Endothelial cell of umbilical vein (primary cell): ENCODE measurements at regions not wholly inside any gene's neighbourhood (a gene's known extent, or its start where the extent isn't known, plus 50 kb on each side); places are given as distances from the start of the nearest gene placed in this dataset.

Experiments
- BruUV-seq: library from RNA; stranded (reverse); fragments of 400-500 nt; replicated peaks from 2 replicates; lab custom pipeline; 2021; lab: Mats Ljungman, UMichigan
- CTCF ChIA-PET: fragments of 300-600, 350-600 bp; sonication (Branson Sonifier 250); formaldehyde crosslinking; loops from one replicate; lab custom pipeline; 2021; ENCODE audit warnings: antibody characterized with exemption, inconsistent platforms; lab: Charles Lee
- POLR2A ChIA-PET: fragments of 300-600, 350-600 bp; sonication (Branson Sonifier 250); formaldehyde crosslinking; loops from one replicate; lab custom pipeline; 2021; ENCODE audit warnings: antibody characterized with exemption, inconsistent platforms; lab: Charles Lee
- DNase-seq: peaks from one replicate; pipeline ENCODE4 v3.0.0-alpha.2; 2011; ENCODE audit warnings: low read depth, low spot score
- FAIRE-seq: peaks from 2 replicates; lab custom pipeline; 2011; peaks lifted over from hg19 to GRCh38; lab: Jason Lieb, UNC
- H2AFZ ChIP-seq: 2 replicates; pipeline ENCODE4 v1.6.0; 2012; ENCODE audit warnings: low read depth, low read length, control low read depth, inconsistent platforms
- H3K27ac ChIP-seq: 2 replicates; pipeline ENCODE4 v1.5.1; 2011; ENCODE audit warnings: low read depth, mild to moderate bottlenecking, control low read depth, low read length, moderate library complexity; ENCODE audit not compliant: insufficient read depth
- H3K27me3 ChIP-seq, 2 experiments: 2 replicates each; pipeline versions ENCODE4 v1.6.0 to v1.6.1; 2011; ENCODE audit warnings: low read length in 2 of 2, mixed read lengths in 1 of 2; ENCODE audit not compliant: control insufficient read depth in 2 of 2, insufficient read depth in 2 of 2
- H3K36me3 ChIP-seq, 2 experiments: 2 replicates in 1 of 2; 3 replicates in 1 of 2; pipeline ENCODE4 v1.5.1; 2011; ENCODE audit warnings: low read length in 2 of 2, mild to moderate bottlenecking in 1 of 2, moderate library complexity in 1 of 2; ENCODE audit not compliant: control insufficient read depth in 2 of 2, insufficient read depth in 2 of 2; ENCODE audit errors: extremely low read depth in 1 of 2
- H3K4me1 ChIP-seq: 3 replicates; pipeline ENCODE4 v1.5.1; 2011; ENCODE audit warnings: mild to moderate bottlenecking, low read length; ENCODE audit not compliant: control insufficient read depth, insufficient read depth; ENCODE audit errors: extremely low read depth
- H3K4me2 ChIP-seq: 2 replicates; pipeline ENCODE4 v1.6.1; 2011; ENCODE audit warnings: low read length, control low read depth, mixed read lengths; ENCODE audit not compliant: insufficient read depth
- H3K4me3 ChIP-seq, 3 experiments: fragments of 200-600 bp in 1 of 3; sonication (generic), shearing (Covaris generic) in 1 of 3; replicated peaks in 1 of 3; 2 replicates each; pipeline ENCODE4 v1.5.1; 2011 to 2016; ENCODE audit warnings: control low read depth in 3 of 3, low read length in 3 of 3, mild to moderate bottlenecking in 2 of 3, inconsistent platforms in 1 of 3, low read depth in 1 of 3, moderate library complexity in 1 of 3; ENCODE audit not compliant: insufficient read depth in 1 of 3
- H3K79me2 ChIP-seq: 2 replicates; pipeline ENCODE4 v1.6.0; 2012; ENCODE audit warnings: low read length, inconsistent platforms; ENCODE audit not compliant: control insufficient read depth, insufficient read depth
- H3K9ac ChIP-seq: replicated peaks from 2 replicates; pipeline ENCODE3; 2011; ENCODE audit warnings: low read length, control low read depth; ENCODE audit not compliant: insufficient read depth; ENCODE audit errors: extremely low read depth
- H3K9me1 ChIP-seq: replicated peaks from 3 replicates; pipeline ENCODE4 v1.6.0; 2011; ENCODE audit warnings: mild to moderate bottlenecking, low read length; ENCODE audit not compliant: control insufficient read depth, insufficient read depth; ENCODE audit errors: extremely low read depth
- H3K9me3 ChIP-seq: replicated peaks from 2 replicates; pipeline ENCODE4 v1.5.1; 2012; ENCODE audit warnings: low read length, inconsistent platforms; ENCODE audit not compliant: control insufficient read depth, insufficient read depth
- H4K20me1 ChIP-seq: replicated peaks from 2 replicates; pipeline ENCODE3; 2011; ENCODE audit warnings: mild to moderate bottlenecking, low read length; ENCODE audit not compliant: control insufficient read depth, insufficient read depth; ENCODE audit errors: extremely low read depth
- EZH2 ChIP-seq: IDR thresholded peaks from 2 replicates; pipeline ENCODE4 v1.6.1; 2012; ENCODE audit warnings: borderline replicate concordance, low read depth, mild to moderate bottlenecking, moderate library complexity, low read length, inconsistent platforms; ENCODE audit not compliant: severe bottlenecking
- FOS ChIP-seq: IDR thresholded peaks from 2 replicates; pipeline ENCODE4 v1.6.1; 2011; ENCODE audit warnings: mild to moderate bottlenecking, low read length, moderate library complexity, borderline replicate concordance; ENCODE audit not compliant: insufficient read depth
- GATA2 ChIP-seq: IDR thresholded peaks from 2 replicates; pipeline ENCODE4 v1.7.0; 2011; ENCODE audit warnings: low read depth, mild to moderate bottlenecking, moderate library complexity, mixed read lengths, low read length; ENCODE audit not compliant: insufficient read length, insufficient read depth
- JUN ChIP-seq: IDR thresholded peaks from 2 replicates; pipeline ENCODE4 v1.6.1; 2011; ENCODE audit warnings: borderline replicate concordance, low read depth; ENCODE audit not compliant: insufficient read length, insufficient read depth
- MYC ChIP-seq: IDR thresholded peaks from one replicate; pipeline ENCODE4 v1.6.1; 2011; ENCODE audit warnings: mild to moderate bottlenecking, low read depth, low read length
- POLR2A ChIP-seq: IDR thresholded peaks from 2 replicates; pipeline ENCODE4 v1.6.1; 2012; ENCODE audit warnings: low read depth, mild to moderate bottlenecking, control low read depth, low read length
- POLR2AphosphoS5 ChIP-seq: IDR thresholded peaks from 2 replicates; pipeline ENCODE4 v1.6.1; 2012; ENCODE audit warnings: low read depth, mild to moderate bottlenecking, control low read depth, low read length, moderate library complexity; ENCODE audit not compliant: insufficient read depth
- dilution Hi-C: fragments of 300-500 bp; cut with MboI; formaldehyde crosslinking; loops from one replicate; pipeline ENCODE4 v1.15.0; 2019; ENCODE audit warnings: low sequenced_read_pairs; ENCODE audit not compliant: extremely low pct_ligation_motif_present
- intact Hi-C: fragments of 100-400 bp; cut with micrococcal nuclease; formaldehyde crosslinking; loops from one replicate; pipeline ENCODE4 v1.10.0; 2022
- TF ChIP-seq, protein P1 (sequence below): IDR thresholded peaks from 2 replicates; pipeline ENCODE4 v1.6.1; 2011; ENCODE audit not compliant: insufficient read depth, insufficient read length
- TF ChIP-seq, protein P2 (sequence below), 2 donors: IDR thresholded peaks; 1 replicate in 1 of 2; 2 replicates in 1 of 2; pipeline ENCODE4 v1.5.1; 2011; ENCODE audit warnings: low read length in 2 of 2, mild to moderate bottlenecking in 2 of 2, moderate library complexity in 2 of 2, control low read depth in 1 of 2, inconsistent platforms in 1 of 2, low read depth in 1 of 2; ENCODE audit not compliant: insufficient read depth in 1 of 2; ENCODE audit errors: extremely low read depth in 1 of 2

DNA sequence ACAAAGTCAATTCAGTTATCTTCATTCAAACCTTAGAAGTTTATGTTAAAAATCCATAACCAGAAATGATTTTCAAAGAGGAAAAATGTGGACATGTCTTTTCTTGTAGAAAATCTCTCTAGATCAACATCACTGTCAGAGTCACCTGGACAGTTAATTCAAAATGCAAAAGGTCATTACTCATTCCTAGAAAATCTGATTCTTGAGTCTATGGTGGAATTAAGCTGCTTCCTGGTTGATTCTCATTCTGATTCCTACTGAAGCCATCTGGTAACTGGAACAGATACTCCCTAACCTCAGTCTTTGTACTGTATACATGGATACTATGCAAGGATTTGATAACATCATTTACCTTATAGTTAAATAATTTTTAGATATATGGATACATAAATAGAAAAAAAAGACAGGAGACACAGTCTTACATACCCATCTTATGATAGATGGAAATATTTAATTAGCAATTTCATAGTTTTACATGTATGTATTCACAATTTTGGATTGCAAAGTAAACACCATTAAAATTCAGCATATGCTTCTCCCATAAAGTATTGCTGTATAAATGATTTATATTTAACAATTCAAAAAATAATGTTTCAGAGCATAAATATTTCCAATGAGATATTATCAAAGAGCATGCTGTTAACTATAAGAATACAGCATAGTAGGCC, 693.2 kb upstream of the CCDC54 start:
- dilution Hi-C loops, result no loop called here
- FAIRE-seq, result no peak
- POLR2A ChIA-PET, result no interaction called here
- Histone ChIP-seq H3K9ac (no peak overlapping the region), H4K20me1 (no peaks in the 10 kb centered on the region), H3K4me1 (no peaks in the 10 kb centered on the region), H3K79me2 (no peaks in the 10 kb centered on the region), H3K36me3 (no peaks in the 10 kb centered on the region), H3K27ac (no peak overlapping the region), H3K27me3 (no peaks in the 10 kb centered on the region), H3K4me2 (no peak overlapping the region), H3K4me3 (no peak overlapping the region), H2AFZ (no peak overlapping the region), H3K9me3 (no peaks in the 10 kb centered on the region), H3K9me1 (no peaks in the 10 kb centered on the region)
- CTCF ChIA-PET, result no interaction called here
- intact Hi-C loops, result no loop called here
- BruUV-seq, result no TSS peak
- TF ChIP-seq FOS, result no peak
- DNase-seq, result no peak

DNA sequence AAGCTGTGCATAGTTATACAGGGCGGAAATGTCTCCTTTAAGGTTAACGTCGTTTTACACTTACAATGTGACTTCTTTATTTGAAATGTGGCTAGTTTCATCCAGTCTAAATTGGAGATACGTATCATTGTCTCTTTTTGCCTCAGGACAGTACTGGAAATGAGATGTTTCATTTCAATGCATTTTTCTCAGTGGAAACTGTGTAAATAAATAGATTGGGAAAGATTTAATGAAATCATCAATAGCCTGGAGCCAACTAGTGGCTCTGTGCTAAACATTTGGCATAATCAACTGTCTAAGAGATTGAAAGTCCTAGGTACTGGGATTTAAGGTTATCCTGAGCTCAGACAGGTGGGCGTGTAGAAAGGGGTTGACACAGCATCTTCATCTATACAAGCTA, 691.5 kb upstream of the CCDC54 start:
- dilution Hi-C loops, result no loop called here
- CTCF ChIA-PET, result no interaction called here
- no peak overlapping the region for H2AFZ ChIP-seq

More for the DNA sequence above, 691.5 kb upstream of the CCDC54 start:
- no peaks in the 10 kb centered on the region for H3K4me1 ChIP-seq
- BruUV-seq, result no TSS peak
- no peak for FAIRE-seq
- intact Hi-C loops, result no loop called here
- no peaks in the 10 kb centered on the region for H3K9me3 ChIP-seq
- no peaks in the 10 kb centered on the region for H4K20me1 ChIP-seq
- POLR2A ChIA-PET, result interaction anchor here (0.6 kb wide), 1 partner anchor 10 kb away, joined by 3 read pairs; no protein-coding TSS in a partner anchor
- H3K27ac ChIP-seq, result no peak overlapping the region
- H3K36me3 ChIP-seq, result no peaks in the 10 kb centered on the region
- H3K79me2 ChIP-seq, result no peaks in the 10 kb centered on the region
- H3K9me1 ChIP-seq, result no peaks in the 10 kb centered on the region
- no peak overlapping the region for H3K4me3 ChIP-seq
- DNase-seq, result no peak
- TF ChIP-seq FOS (no peak), POLR2AphosphoS5 (no peak), EZH2 (no peak), GATA2 (no peak), JUN (no peak), MYC (no peak), POLR2A (no peak)
- TF ChIP-seq, protein P1, sequence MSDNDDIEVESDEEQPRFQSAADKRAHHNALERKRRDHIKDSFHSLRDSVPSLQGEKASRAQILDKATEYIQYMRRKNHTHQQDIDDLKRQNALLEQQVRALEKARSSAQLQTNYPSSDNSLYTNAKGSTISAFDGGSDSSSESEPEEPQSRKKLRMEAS, result no peak
- TF ChIP-seq, protein P2, sequence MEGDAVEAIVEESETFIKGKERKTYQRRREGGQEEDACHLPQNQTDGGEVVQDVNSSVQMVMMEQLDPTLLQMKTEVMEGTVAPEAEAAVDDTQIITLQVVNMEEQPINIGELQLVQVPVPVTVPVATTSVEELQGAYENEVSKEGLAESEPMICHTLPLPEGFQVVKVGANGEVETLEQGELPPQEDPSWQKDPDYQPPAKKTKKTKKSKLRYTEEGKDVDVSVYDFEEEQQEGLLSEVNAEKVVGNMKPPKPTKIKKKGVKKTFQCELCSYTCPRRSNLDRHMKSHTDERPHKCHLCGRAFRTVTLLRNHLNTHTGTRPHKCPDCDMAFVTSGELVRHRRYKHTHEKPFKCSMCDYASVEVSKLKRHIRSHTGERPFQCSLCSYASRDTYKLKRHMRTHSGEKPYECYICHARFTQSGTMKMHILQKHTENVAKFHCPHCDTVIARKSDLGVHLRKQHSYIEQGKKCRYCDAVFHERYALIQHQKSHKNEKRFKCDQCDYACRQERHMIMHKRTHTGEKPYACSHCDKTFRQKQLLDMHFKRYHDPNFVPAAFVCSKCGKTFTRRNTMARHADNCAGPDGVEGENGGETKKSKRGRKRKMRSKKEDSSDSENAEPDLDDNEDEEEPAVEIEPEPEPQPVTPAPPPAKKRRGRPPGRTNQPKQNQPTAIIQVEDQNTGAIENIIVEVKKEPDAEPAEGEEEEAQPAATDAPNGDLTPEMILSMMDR (IDR thresholded peaks at IDR 0.05; ENCODE audit: extremely low read depth in 1 of 2, insufficient read depth in 1 of 2, low read depth in 1 of 2, low read length in 2 of 2), result no peak
- H3K27me3 ChIP-seq, result no peaks in the 10 kb centered on the region
- no peak overlapping the region for H3K9ac ChIP-seq
- H3K4me2 ChIP-seq, result no peak overlapping the region
